PC-9 (cell line): ENCODE measurements at regions not wholly inside any gene's neighbourhood (a gene's known extent, or its start where the extent isn't known, plus 50 kb on each side); places are given as distances from the start of the nearest gene placed in this dataset.

Source experiments
- BruUV-seq: library from RNA; stranded (reverse); fragments of 400-500 nt; replicated peaks from 2 replicates; lab custom pipeline; 2021; lab: Mats Ljungman, UMichigan
- CTCF ChIA-PET: fragments of 300-600 bp; sonication (Branson Sonifier 250); formaldehyde crosslinking; loops from one replicate; lab custom pipeline; 2022; ENCODE audit warnings: antibody characterized with exemption; lab: Charles Lee
- POLR2A ChIA-PET: fragments of 300-600 bp; sonication (Branson Sonifier 250); formaldehyde crosslinking; loops from one replicate; lab custom pipeline; 2022; ENCODE audit warnings: antibody characterized with exemption; ENCODE audit not compliant: unreplicated experiment; lab: Charles Lee
- DNase-seq, 2 experiments: peaks; one replicate each; pipeline versions ENCODE4 v3.0.0 to v3.0.0-alpha.2; 2015 to 2022; ENCODE audit warnings: mixed read lengths in 1 of 2
- H2AFZ ChIP-seq: fragments of 200-600 bp; sonication (generic); 2 replicates; pipeline ENCODE4 v1.8.1; 2017; ENCODE audit warnings: antibody characterized with exemption
- H3F3A ChIP-seq: fragments of 200-600 bp; sonication (generic); 2 replicates; pipeline ENCODE4 v1.8.1; 2017; ENCODE audit warnings: antibody characterized with exemption, mild to moderate bottlenecking, low read depth; ENCODE audit not compliant: insufficient read depth
- H3K27ac ChIP-seq: fragments of 200-600 bp; sonication (generic); 2 replicates; pipeline ENCODE4 v1.6.1; 2016; ENCODE audit warnings: mixed run types
- H3K27me3 ChIP-seq: fragments of 200-600 bp; sonication (generic); 2 replicates; pipeline ENCODE4 v1.6.1; 2016; ENCODE audit warnings: low read depth, mixed run types; ENCODE audit not compliant: insufficient read depth
- H3K36me3 ChIP-seq: fragments of 200-600 bp; sonication (generic); 2 replicates; pipeline ENCODE4 v1.6.1; 2016; ENCODE audit warnings: low read depth, mixed run types
- H3K4me1 ChIP-seq: fragments of 200-600 bp; sonication (generic); replicated peaks from 2 replicates; pipeline ENCODE4 v1.6.1; 2016; ENCODE audit warnings: mixed run types; ENCODE audit not compliant: insufficient read depth
- H3K4me2 ChIP-seq: fragments of 200-600 bp; sonication (generic); 2 replicates; pipeline ENCODE4 v1.6.1; 2017; ENCODE audit warnings: mixed run types
- H3K4me3 ChIP-seq: fragments of 200-600 bp; sonication (generic); 2 replicates; pipeline ENCODE4 v1.6.1; 2016; ENCODE audit warnings: mixed run types
- H3K79me2 ChIP-seq: fragments of 200-600 bp; sonication (generic); 2 replicates; pipeline ENCODE4 v1.6.1; 2017; ENCODE audit warnings: low read depth, mixed run types
- H3K9me2 ChIP-seq: fragments of 200-600 bp; sonication (generic); 2 replicates; pipeline ENCODE4 v1.8.1; 2017; ENCODE audit warnings: mild to moderate bottlenecking; ENCODE audit not compliant: insufficient read depth
- H3K9me3 ChIP-seq: fragments of 200-600 bp; sonication (generic); 2 replicates; pipeline ENCODE4 v1.8.1; 2016; ENCODE audit warnings: low read depth; ENCODE audit not compliant: insufficient read depth
- H4K20me1 ChIP-seq: fragments of 200-600 bp; sonication (generic); 2 replicates; pipeline ENCODE4 v1.8.1; 2017; ENCODE audit not compliant: insufficient read depth
- CTCF ChIP-seq: fragments of 200-600 bp; sonication (generic); conservative IDR thresholded peaks from 2 replicates; pipeline ENCODE4 v1.6.1; 2017; ENCODE audit warnings: mixed run types, antibody characterized with exemption, mild to moderate bottlenecking, moderate library complexity
- EZH2 ChIP-seq: fragments of 200-600 bp; sonication (generic); IDR thresholded peaks from 2 replicates; pipeline ENCODE4 v1.8.0; 2017; ENCODE audit warnings: antibody characterized with exemption, low read depth
- intact Hi-C: fragments of 100-400 bp; cut with micrococcal nuclease; formaldehyde crosslinking; loops from one replicate; pipeline ENCODE4 v1.10.0; 2022; ENCODE audit not compliant: unreplicated experiment

GRCh38 chr10:129371541-129371940 is 95.5 kb upstream of the MGMT start:
- intact Hi-C loops = no loop called here
- Histone ChIP-seq H3K4me3 (no peak overlapping the region), H3K9me2 (no peaks in the 10 kb centered on the region), H4K20me1 (no peaks in the 10 kb centered on the region), H3K9me3 (no peaks in the 10 kb centered on the region), H3K27me3 (peaks cover 68% of the 10 kb centered on the region), H2AFZ (no peak overlapping the region), H3K36me3 (no peaks in the 10 kb centered on the region), H3K4me1 (no peaks in the 10 kb centered on the region), H3K27ac (no peak overlapping the region), H3F3A (no peaks in the 10 kb centered on the region), H3K79me2 (no peaks in the 10 kb centered on the region), H3K4me2 (no peak overlapping the region)
- CTCF ChIA-PET = interaction anchor here (0.6 kb wide), 1 partner anchor 13 kb away, joined by 10 read pairs; no protein-coding TSS in a partner anchor
- DNase-seq = no peak
- TF ChIP-seq EZH2 (no peak), CTCF (no peak)
- POLR2A ChIA-PET = no interaction called here
- no TSS peak for BruUV-seq

- no peaks in the 10 kb centered on the region for H3K9me3 ChIP-seq
- ChIA-PET POLR2A (no interaction called here), CTCF (no interaction called here)
- no peak overlapping the region for H2AFZ ChIP-seq
- H3K36me3 ChIP-seq = no peaks in the 10 kb centered on the region
- H3K27ac ChIP-seq = no peak overlapping the region
- H3F3A ChIP-seq = no peaks in the 10 kb centered on the region
- no peaks in the 10 kb centered on the region for H3K4me1 ChIP-seq
- no peaks in the 10 kb centered on the region for H3K79me2 ChIP-seq
- no peak overlapping the region for H3K4me2 ChIP-seq
- H3K4me3 ChIP-seq = no peak overlapping the region
- H4K20me1 ChIP-seq = no peaks in the 10 kb centered on the region
- no peak for DNase-seq
- H3K27me3 ChIP-seq = peaks cover 68% of the 10 kb centered on the region
- TF ChIP-seq EZH2 = no peak
- TF ChIP-seq CTCF = no peak
- BruUV-seq = no TSS peak
- intact Hi-C loops = no loop called here
- no peaks in the 10 kb centered on the region for H3K9me2 ChIP-seq
Measured at GRCh38 chr10:129372172-129372571, 94.9 kb upstream of the MGMT start.

- Histone ChIP-seq H3K4me3 (no peak overlapping the region), H3K36me3 (no peaks in the 10 kb centered on the region), H3F3A (no peaks in the 10 kb centered on the region), H4K20me1 (no peaks in the 10 kb centered on the region), H3K27me3 (peaks cover 73% of the 10 kb centered on the region), H3K27ac (no peak overlapping the region), H3K4me1 (no peaks in the 10 kb centered on the region), H3K9me2 (no peaks in the 10 kb centered on the region), H2AFZ (no peak overlapping the region), H3K4me2 (no peak overlapping the region), H3K79me2 (no peaks in the 10 kb centered on the region), H3K9me3 (no peaks in the 10 kb centered on the region)
- POLR2A ChIA-PET = no interaction called here
- intact Hi-C loops = no loop called here
- no peak for TF ChIP-seq CTCF
- TF ChIP-seq EZH2 = no peak
- no peak for DNase-seq
- CTCF ChIA-PET = no interaction called here
- BruUV-seq = no TSS peak
Measured at GRCh38 chr10:129373231-129373630, 93.8 kb upstream of the MGMT start.
